GM10847 (cell line): ENCODE measurements at regions not wholly inside any gene's neighbourhood (a gene's known extent, or its start where the extent isn't known, plus 50 kb on each side); places are given as distances from the start of the nearest gene placed in this dataset.

Experiments
- POLR2A ChIP-seq: IDR thresholded peaks from 2 replicates; pipeline ENCODE4 v1.6.1; 2011; ENCODE audit not compliant: insufficient read length; ENCODE audit errors: extremely low read depth

DNA sequence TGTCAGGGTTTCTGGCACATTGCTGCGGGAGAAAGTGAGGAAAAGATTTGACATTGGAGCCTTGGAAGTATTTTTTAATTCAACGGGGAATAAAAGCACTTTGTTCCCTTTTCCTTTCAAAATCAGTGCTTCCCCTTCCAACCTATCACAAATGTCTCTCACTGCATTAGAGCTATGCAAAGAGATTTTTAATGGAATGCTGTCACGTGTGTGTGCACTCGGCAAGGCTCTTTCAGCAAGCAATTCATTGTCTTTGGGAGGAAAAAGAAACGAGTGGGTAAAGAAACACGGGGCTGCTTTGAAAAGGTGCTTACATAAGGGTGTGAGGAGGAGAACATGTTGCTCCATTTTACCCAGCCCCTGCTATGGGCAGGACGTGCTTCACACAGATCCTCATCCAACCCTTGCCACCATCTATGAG lies 490.4 kb upstream of the PROK2 start:
- no peak for TF ChIP-seq POLR2A

DNA sequence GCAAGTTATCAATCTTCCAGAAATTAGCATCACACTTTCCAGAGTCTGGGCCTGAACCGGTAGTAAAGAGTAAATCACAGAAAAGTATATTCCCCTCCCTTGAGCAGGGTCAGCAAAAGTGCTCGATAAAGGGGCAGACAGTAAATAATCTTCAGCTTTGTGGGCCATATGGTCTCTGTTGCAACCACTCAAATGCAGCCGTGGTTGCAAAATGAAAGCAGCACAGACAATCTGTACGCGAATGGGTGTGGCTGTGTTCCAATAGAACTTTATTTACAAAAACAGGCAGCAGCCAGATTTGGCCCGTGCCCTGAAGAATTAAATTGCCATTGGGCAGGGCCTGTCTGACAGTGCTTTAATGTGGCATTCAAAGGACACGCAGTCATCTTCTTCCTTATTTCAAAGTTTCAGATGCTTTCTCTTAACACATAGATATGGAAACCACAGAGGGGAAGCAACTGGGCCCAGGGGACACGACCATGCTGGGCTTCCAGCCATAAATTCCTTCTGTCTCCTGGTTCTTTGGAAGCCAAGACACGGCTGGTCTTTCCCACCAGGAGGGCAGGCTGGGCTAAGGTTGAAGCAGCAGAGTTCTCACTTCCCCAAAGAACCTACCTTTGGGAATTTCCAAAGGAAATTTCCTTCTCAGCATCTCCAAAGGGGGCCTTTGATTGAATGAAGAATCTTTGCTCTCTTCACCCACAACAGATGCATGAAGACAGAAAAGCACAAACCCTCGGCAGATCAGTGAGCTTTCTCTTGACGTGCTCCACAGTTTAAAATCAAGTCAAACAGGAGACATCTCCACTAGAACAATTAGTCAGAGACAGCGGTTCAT lies 489.8 kb upstream of the PROK2 start:
- TF ChIP-seq POLR2A, result no peak

DNA sequence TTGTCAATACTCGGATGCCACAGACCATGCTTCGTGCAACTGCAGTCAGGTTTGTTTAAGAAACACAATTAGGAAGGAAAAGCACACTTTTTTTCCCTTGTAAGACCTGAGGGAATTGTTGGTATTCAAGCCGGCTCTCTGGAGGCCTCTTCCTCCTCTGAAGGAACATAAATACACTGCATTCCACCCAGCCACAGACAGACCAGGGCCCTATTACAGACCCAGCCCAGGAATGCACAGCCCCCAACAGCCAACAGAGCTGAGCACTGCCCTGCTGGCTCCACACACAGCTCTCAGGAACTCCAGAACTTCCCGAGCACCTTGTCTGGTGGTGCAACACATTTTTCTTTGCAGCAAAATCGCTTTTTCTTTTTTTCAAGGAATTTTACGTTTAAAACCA lies 488.7 kb upstream of the PROK2 start:
- no peak for TF ChIP-seq POLR2A

DNA sequence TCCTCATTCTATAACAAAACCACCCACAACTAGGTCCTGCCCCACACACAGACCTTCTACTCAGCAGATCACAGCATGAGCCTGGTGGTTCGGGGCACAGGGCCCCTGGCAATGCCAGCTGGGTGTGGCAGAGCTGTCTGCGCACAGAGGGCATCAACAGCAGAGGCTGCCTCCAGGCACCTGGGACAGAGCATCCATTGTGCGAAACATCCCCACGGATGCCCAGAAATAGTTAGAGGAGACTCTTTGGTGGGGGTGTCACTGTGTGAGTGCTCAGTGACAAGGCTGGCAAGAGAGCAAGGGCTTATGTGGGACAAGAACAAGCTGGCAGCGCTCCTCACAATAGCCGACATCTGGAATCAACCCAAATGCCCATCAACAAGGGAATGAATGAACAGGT lies 487.4 kb upstream of the PROK2 start:
- TF ChIP-seq POLR2A, result no peak

DNA sequence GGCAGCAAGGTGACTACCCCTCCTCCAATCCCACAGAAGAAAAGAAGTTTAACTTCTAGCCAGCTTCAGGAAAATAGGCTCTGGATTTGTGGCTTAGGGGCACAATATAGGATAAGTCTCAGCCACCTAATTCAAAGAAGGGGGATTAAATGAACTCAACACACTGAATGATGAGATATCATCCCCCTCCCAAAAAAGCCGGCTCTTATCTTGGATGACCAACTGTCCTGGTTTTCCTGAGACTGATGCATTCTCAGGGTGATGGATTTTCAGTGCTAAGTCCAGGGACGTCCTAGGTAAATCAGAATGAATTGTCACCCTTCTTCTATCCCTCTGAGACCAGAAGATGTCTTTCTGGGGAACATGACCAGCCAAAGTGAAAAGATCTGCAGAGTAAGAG lies 487.0 kb upstream of the PROK2 start:
- no peak for TF ChIP-seq POLR2A

DNA sequence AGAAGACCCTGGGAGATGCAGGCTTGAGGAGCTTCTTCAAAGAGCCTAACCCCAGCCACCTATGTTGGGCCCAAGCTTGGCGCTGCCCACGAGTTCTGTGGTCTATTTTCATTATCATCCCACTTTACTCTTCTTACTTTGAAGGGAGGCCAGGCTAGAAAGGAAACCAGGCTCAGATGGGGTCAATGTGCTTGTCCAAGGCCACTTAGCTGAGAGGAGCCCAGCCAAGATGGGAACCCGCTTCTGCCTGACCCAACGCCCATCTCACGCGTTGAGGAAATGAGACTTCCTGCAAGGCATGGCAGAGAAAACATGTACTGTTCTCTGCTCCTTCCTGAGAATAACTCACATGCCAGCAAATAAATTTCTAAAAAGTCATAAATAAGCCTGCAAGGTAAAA lies 486.3 kb upstream of the PROK2 start:
- TF ChIP-seq POLR2A, result no peak

DNA sequence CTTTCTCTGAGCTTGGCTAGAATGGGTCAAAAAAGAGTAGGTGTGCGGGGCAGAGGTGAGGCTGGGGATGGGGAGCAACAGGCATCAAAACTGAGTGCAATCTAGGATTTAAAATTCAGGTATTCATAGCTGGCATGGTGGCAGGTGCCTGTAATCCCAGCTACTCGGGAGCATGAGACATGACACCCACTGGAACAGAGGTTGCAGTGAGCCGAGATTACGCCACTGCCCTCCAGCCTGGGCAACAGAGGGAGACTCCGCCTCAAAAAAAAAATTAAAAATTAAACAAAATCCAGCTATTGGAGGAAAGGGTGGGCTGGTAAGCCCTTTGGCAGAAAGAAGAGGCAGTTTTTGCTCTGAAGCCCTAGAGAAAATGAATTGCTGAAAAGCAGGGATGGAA lies 485.8 kb upstream of the PROK2 start:
- no peak for TF ChIP-seq POLR2A

DNA sequence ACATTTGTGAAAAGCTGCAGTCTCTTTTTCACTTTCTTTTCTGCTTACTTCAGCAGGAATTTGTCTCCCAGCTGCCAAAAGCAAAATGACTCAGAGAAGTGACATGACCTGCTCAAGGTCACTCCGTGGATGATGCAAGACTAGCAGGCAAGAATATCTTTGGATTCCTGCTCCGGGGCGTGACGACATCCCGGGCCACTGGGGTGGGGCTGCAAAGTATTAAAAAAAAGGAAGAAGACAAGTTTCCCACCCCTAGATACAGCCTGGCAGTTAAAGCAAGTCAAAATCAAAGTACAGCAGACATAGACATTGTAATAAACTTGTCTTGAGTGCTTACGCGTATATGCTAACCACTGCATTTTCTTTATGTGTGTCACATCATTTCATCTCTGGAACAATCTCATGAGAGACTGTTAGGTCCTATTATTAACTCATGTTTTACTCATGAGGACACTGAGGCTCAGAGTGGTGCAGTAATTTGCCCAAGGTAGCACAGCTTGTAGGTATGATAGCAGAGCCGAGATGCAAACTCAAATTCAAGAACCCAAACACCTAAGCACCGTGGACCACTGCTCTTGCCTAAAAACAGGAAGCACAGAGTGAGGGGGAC lies 485.2 kb upstream of the PROK2 start:
- TF ChIP-seq POLR2A, result no peak

DNA sequence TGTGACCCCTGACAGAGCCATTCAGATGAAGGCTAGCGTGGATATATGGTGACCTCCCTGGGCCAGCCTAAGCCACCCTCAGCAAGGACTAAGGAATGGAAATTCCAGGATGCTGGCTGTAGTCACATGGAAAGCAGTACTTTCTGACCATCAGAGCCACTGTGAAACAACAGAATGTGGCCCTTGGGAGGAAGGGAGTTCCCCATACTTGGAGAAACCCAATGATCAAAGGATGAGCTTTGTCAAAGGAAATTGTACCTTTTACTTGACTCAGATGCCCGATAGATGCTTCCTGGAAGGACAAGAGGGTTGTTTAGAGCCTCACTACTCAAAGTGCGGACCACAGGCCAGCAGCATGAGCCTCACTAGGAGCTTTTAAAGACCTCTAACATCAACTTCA lies 484.5 kb upstream of the PROK2 start:
- no peak for TF ChIP-seq POLR2A

DNA sequence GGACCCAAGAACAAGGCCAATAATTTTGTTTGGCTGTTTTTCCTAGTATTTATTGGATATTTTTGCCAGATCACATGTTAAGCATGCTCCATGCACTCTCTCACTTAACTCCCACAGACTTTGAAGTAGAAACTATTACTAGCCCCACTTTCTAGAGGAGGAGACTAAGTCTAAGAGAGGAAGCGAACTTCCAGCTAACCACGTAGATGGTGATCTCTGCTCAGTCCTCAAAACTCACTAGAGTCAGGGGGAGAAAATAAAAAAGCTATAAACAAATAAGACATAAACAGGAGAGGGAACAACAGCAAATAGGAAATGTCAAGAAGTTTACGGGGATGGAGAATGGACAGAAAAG lies 481.0 kb upstream of the PROK2 start:
- no peak for TF ChIP-seq POLR2A

DNA sequence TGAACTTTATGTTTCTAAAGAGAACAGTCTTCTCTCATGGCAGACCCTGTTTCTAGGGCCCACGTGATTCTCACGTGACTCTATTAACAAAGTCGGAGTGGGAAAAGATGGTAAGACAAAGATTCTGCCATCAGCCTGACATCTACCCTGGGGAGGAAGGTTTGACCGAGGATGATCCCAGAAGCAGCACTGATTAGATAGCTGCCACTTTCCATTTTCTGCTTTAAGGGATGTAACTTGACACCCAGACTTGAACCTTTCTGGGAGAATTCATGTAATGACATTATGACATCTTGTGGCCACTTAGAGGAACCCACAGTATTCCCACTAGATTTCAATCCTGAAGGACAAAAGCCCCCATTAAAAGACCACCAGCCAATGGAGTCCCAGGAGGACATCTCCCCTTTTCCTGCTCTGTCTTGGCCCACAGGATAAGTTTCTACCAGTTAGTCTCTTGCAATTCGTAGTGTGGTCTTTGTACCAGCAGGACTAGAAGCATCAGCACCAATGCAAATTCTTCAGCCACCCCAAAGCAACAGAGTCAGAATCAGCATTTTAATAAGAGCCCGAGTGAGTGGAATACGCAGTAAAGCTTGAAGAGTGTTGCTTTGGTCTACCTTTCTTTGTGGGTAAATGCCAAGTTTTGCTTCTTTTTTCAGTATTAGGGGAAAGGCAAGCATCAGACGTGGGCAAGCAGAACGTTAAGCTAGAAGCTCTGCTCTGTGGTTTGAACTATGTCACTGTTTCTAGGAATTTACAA lies 480.5 kb upstream of the PROK2 start:
- no peak for TF ChIP-seq POLR2A

DNA sequence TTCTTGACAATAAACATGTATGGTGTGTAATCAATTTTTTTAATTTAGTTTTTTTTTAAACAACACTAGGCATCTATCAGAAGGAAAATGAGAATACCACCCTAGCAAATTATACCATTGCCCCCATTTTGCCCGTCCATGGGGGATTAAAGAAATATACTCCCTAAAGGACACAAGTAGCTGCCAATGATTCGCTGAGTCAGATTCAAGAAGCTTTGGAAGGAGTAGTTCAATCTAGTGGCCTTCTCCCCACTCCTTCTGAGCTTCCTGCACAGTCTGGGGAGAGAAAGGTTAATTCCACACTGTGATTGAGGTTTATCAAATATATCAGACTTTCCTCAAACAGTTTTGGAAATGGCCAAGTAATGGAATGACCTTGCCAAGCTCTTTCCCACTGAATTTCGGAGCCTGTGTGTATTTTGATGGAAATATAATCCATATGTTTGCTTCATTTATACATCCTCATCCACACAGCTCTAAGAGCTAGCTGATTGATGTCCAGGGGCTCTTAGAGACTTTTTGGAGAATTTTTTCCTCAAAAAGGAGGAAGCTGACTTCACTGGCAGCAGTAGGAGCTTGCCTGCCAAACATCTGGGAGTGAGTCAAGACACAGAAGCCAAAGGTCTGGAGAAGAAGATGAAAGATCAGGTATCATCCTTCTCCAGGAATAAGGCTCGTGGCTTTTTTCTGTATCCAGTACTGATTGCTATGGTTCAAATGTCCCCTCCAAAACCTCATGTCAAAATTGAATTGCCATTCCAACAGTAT lies 478.5 kb upstream of the PROK2 start:
- no peak for TF ChIP-seq POLR2A

DNA sequence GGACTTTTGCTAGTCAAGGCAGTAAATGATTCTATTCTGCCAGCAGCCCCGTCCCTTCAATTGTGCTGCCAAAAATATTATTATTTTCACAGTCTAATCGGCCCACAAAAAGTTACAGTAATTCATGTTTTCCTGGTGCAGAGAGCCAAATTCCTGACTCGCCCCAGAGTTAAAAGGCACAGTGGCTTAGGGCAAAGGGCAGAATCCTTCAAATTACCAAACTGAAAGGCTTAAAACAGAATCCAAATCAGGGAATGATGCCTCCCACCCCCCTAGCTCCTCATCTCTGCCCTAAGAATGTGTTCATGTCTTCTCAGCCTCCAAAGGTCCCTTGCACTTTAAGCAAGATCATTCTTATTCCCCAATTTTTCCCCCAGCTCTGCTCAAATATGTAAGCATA lies 477.8 kb upstream of the PROK2 start:
- TF ChIP-seq POLR2A, result no peak

DNA sequence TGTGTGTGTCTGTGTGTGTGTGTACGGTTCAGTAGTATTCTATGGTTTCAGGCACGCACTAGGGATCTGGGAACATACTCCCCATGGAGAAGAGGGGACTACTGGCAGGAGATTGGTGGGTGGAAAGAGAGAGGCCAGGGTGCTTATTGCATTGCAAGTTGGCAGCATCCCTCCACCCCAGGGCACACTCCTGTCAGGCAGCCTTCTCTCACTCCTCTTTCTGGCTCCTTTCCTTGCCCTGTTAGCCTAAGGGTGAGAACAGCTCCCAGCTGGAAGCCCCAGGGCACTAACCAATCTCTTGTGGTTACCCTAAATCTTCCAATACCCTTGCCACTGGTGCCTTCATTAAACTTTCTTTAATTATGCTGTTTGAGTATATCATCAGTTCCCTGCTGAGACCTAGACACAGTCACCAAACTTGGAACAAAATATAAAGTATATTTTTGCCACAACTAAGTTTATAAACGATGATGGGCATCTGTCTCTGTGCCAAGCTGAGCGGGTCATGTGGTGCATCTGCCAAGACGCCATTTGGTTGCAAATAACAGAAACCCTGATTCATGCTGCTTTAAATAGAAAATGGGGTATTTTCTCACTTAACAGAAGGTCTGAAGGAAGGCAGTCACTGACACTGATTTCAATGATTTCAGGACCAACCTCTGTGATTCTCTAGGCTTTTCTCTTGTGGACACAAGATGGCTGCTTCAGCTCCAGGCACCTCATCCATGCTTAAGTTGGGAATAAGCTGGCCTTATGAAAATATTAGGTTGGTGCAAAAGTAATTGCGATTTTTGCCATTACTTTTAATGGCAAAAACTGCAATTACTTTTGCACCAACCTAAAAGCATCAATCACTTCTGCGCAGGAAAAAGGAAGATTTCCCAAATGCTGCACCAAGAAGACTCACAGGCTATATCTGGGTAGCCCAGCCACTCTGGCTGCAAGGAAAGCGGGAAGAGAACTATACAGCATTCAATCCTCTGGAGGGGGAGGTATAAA lies 476.9 kb upstream of the PROK2 start:
- no peak for TF ChIP-seq POLR2A
